Fibroblast of lung (primary cell): ENCODE measurements at regions not wholly inside any gene's neighbourhood (a gene's known extent, or its start where the extent isn't known, plus 50 kb on each side); places are given as distances from the start of the nearest gene placed in this dataset.

Source experiments
- EZH2 ChIP-seq: IDR thresholded peaks from 2 replicates; pipeline ENCODE4 v1.5.1; 2012; ENCODE audit warnings: low read length, control low read depth, mild to moderate bottlenecking; ENCODE audit errors: missing control alignments
- TF ChIP-seq, protein P1 (sequence below), 2 donors: IDR thresholded peaks in 1 of 2; conservative IDR thresholded peaks in 1 of 2; 1 replicate in 1 of 2; 2 replicates in 1 of 2; pipeline ENCODE4 v1.5.1; 2011 to 2012; ENCODE audit warnings: low read length in 2 of 2, control low read depth in 1 of 2, inconsistent platforms in 1 of 2, low read depth in 1 of 2, mild to moderate bottlenecking in 1 of 2

DNA sequence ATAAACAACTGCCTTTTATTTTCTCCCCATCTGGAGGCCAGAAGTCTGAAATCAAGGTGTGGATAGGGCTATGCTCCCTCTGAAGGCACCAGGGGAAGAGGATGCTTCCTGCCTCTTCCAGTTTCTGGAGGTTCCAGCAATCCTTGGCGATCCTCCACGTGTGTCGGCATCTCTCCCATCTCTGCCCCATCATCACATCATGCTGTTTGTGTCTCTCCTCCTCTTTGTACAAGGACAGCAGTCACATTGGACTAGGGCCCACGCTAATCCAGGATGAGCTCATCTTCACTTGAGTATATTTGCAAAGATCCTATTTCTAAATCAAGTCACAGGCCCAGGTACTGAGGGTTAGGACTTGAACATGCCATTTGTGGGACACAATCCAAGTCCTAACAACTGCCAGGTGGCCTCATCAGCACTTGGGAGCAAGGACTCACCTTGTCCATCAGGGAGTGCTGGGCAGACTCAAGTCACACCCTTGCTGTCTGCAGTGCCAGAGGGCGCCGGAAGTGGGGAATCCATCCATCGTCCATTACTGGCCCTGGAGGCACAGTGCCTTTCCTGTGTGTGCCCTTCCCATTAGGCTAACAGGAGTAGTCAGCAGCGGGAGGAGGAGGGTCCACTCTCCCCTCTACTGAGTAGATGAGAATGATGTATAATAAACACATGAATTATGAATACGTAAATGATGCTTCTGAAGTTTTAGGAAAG, 185.4 kb upstream of the AJAP1 start:
- TF ChIP-seq, protein P1, sequence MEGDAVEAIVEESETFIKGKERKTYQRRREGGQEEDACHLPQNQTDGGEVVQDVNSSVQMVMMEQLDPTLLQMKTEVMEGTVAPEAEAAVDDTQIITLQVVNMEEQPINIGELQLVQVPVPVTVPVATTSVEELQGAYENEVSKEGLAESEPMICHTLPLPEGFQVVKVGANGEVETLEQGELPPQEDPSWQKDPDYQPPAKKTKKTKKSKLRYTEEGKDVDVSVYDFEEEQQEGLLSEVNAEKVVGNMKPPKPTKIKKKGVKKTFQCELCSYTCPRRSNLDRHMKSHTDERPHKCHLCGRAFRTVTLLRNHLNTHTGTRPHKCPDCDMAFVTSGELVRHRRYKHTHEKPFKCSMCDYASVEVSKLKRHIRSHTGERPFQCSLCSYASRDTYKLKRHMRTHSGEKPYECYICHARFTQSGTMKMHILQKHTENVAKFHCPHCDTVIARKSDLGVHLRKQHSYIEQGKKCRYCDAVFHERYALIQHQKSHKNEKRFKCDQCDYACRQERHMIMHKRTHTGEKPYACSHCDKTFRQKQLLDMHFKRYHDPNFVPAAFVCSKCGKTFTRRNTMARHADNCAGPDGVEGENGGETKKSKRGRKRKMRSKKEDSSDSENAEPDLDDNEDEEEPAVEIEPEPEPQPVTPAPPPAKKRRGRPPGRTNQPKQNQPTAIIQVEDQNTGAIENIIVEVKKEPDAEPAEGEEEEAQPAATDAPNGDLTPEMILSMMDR (conservative IDR thresholded peaks at IDR 0.05 in 1 of 2, IDR thresholded peaks at IDR 0.05 in 1 of 2; ENCODE audit: low read depth in 1 of 2, low read length in 2 of 2) = no peak
- no peak for TF ChIP-seq EZH2
